PC-9 (cell line): ENCODE measurements at regions not wholly inside any gene's neighbourhood (a gene's known extent, or its start where the extent isn't known, plus 50 kb on each side); places are given as distances from the start of the nearest gene placed in this dataset.

ENCODE experiments used
- BruUV-seq: library from RNA; stranded (reverse); fragments of 400-500 nt; replicated peaks from 2 replicates; lab custom pipeline; 2021; lab: Mats Ljungman, UMichigan
- CTCF ChIA-PET: fragments of 300-600 bp; sonication (Branson Sonifier 250); formaldehyde crosslinking; loops from one replicate; lab custom pipeline; 2022; ENCODE audit warnings: antibody characterized with exemption; lab: Charles Lee
- POLR2A ChIA-PET: fragments of 300-600 bp; sonication (Branson Sonifier 250); formaldehyde crosslinking; loops from one replicate; lab custom pipeline; 2022; ENCODE audit warnings: antibody characterized with exemption; ENCODE audit not compliant: unreplicated experiment; lab: Charles Lee
- DNase-seq, 2 experiments: peaks; one replicate each; pipeline versions ENCODE4 v3.0.0 to v3.0.0-alpha.2; 2015 to 2022; ENCODE audit warnings: mixed read lengths in 1 of 2
- H2AFZ ChIP-seq: fragments of 200-600 bp; sonication (generic); 2 replicates; pipeline ENCODE4 v1.8.1; 2017; ENCODE audit warnings: antibody characterized with exemption
- H3F3A ChIP-seq: fragments of 200-600 bp; sonication (generic); 2 replicates; pipeline ENCODE4 v1.8.1; 2017; ENCODE audit warnings: antibody characterized with exemption, mild to moderate bottlenecking, low read depth; ENCODE audit not compliant: insufficient read depth
- H3K27ac ChIP-seq: fragments of 200-600 bp; sonication (generic); 2 replicates; pipeline ENCODE4 v1.6.1; 2016; ENCODE audit warnings: mixed run types
- H3K27me3 ChIP-seq: fragments of 200-600 bp; sonication (generic); 2 replicates; pipeline ENCODE4 v1.6.1; 2016; ENCODE audit warnings: low read depth, mixed run types; ENCODE audit not compliant: insufficient read depth
- H3K36me3 ChIP-seq: fragments of 200-600 bp; sonication (generic); 2 replicates; pipeline ENCODE4 v1.6.1; 2016; ENCODE audit warnings: low read depth, mixed run types
- H3K4me1 ChIP-seq: fragments of 200-600 bp; sonication (generic); replicated peaks from 2 replicates; pipeline ENCODE4 v1.6.1; 2016; ENCODE audit warnings: mixed run types; ENCODE audit not compliant: insufficient read depth
- H3K4me2 ChIP-seq: fragments of 200-600 bp; sonication (generic); 2 replicates; pipeline ENCODE4 v1.6.1; 2017; ENCODE audit warnings: mixed run types
- H3K4me3 ChIP-seq: fragments of 200-600 bp; sonication (generic); 2 replicates; pipeline ENCODE4 v1.6.1; 2016; ENCODE audit warnings: mixed run types
- H3K79me2 ChIP-seq: fragments of 200-600 bp; sonication (generic); 2 replicates; pipeline ENCODE4 v1.6.1; 2017; ENCODE audit warnings: low read depth, mixed run types
- H3K9me2 ChIP-seq: fragments of 200-600 bp; sonication (generic); 2 replicates; pipeline ENCODE4 v1.8.1; 2017; ENCODE audit warnings: mild to moderate bottlenecking; ENCODE audit not compliant: insufficient read depth
- H3K9me3 ChIP-seq: fragments of 200-600 bp; sonication (generic); 2 replicates; pipeline ENCODE4 v1.8.1; 2016; ENCODE audit warnings: low read depth; ENCODE audit not compliant: insufficient read depth
- H4K20me1 ChIP-seq: fragments of 200-600 bp; sonication (generic); 2 replicates; pipeline ENCODE4 v1.8.1; 2017; ENCODE audit not compliant: insufficient read depth
- EZH2 ChIP-seq: fragments of 200-600 bp; sonication (generic); IDR thresholded peaks from 2 replicates; pipeline ENCODE4 v1.8.0; 2017; ENCODE audit warnings: antibody characterized with exemption, low read depth
- intact Hi-C: fragments of 100-400 bp; cut with micrococcal nuclease; formaldehyde crosslinking; loops from one replicate; pipeline ENCODE4 v1.10.0; 2022; ENCODE audit not compliant: unreplicated experiment
- TF ChIP-seq, protein P1 (sequence below): fragments of 200-600 bp; sonication (generic); conservative IDR thresholded peaks from 2 replicates; pipeline ENCODE4 v1.6.1; 2017; ENCODE audit warnings: mixed run types, antibody characterized with exemption, mild to moderate bottlenecking, moderate library complexity

DNA sequence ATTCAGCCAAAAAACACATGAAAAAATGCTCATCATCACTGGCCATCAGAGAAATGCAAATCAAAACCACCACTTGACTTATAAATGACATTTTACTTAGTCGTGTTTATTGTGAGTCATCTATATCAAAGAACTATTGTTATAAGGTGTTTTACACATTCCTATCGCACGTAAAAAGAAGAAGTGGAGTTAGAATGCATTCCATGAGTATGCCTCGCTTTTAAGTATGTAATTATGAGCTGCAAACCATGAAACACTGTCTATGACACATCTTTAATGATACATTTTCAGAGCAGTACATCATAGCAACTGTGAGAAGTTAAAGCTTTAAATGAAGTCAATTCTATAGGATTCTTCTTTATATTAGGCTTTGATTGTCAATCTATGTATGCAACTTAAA is 614.3 kb upstream of the ADAMTS5 start:
- no peaks in the 10 kb centered on the region for H3K79me2 ChIP-seq
- ChIA-PET POLR2A (no interaction called here), CTCF (no interaction called here)
- H3K27me3 ChIP-seq = no peaks in the 10 kb centered on the region
- no peaks in the 10 kb centered on the region for H3K36me3 ChIP-seq
- H3K4me3 ChIP-seq = no peak overlapping the region
- H3K4me1 ChIP-seq = no peaks in the 10 kb centered on the region
- no peak overlapping the region for H2AFZ ChIP-seq
- no peak overlapping the region for H3K4me2 ChIP-seq
- no peak for TF ChIP-seq EZH2
- TF ChIP-seq, protein P1, sequence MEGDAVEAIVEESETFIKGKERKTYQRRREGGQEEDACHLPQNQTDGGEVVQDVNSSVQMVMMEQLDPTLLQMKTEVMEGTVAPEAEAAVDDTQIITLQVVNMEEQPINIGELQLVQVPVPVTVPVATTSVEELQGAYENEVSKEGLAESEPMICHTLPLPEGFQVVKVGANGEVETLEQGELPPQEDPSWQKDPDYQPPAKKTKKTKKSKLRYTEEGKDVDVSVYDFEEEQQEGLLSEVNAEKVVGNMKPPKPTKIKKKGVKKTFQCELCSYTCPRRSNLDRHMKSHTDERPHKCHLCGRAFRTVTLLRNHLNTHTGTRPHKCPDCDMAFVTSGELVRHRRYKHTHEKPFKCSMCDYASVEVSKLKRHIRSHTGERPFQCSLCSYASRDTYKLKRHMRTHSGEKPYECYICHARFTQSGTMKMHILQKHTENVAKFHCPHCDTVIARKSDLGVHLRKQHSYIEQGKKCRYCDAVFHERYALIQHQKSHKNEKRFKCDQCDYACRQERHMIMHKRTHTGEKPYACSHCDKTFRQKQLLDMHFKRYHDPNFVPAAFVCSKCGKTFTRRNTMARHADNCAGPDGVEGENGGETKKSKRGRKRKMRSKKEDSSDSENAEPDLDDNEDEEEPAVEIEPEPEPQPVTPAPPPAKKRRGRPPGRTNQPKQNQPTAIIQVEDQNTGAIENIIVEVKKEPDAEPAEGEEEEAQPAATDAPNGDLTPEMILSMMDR = no peak
- H3F3A ChIP-seq = no peaks in the 10 kb centered on the region
- DNase-seq = no peak
- no peaks in the 10 kb centered on the region for H3K9me3 ChIP-seq
- H4K20me1 ChIP-seq = no peaks in the 10 kb centered on the region
- no peak overlapping the region for H3K27ac ChIP-seq
- no TSS peak for BruUV-seq
- intact Hi-C loops = no loop called here
- H3K9me2 ChIP-seq = no peaks in the 10 kb centered on the region

DNA sequence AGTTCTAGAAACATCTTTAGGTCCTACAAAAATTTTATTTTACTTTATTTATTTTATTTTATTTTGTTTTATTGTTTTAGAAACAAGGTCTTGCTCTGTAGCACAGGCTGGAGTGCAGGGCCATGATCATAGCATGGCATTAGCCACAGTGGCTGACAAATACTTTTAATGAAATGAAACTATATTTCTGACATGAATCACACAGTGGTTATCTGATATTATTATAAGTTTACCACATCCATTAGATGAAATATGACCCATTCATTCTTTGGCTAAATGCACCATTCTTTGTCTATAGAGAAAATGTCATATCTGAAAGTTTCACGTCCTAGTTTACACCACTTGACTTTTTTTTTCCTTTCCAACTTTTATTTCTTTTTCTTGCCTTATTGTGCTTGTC is 613.4 kb upstream of the ADAMTS5 start:
- Histone ChIP-seq H3K9me3 (no peaks in the 10 kb centered on the region), H3K36me3 (no peaks in the 10 kb centered on the region), H3K4me3 (no peak overlapping the region), H3K4me2 (no peak overlapping the region), H3K27ac (no peak overlapping the region), H3K9me2 (no peaks in the 10 kb centered on the region), H3F3A (no peaks in the 10 kb centered on the region), H3K4me1 (no peaks in the 10 kb centered on the region), H4K20me1 (no peaks in the 10 kb centered on the region), H3K27me3 (no peaks in the 10 kb centered on the region), H2AFZ (no peak overlapping the region), H3K79me2 (no peaks in the 10 kb centered on the region)
- intact Hi-C loops = no loop called here
- no TSS peak for BruUV-seq
- ChIA-PET CTCF (no interaction called here), POLR2A (no interaction called here)
- no peak for TF ChIP-seq EZH2
- TF ChIP-seq, protein P1 = no peak
- DNase-seq = no peak

DNA sequence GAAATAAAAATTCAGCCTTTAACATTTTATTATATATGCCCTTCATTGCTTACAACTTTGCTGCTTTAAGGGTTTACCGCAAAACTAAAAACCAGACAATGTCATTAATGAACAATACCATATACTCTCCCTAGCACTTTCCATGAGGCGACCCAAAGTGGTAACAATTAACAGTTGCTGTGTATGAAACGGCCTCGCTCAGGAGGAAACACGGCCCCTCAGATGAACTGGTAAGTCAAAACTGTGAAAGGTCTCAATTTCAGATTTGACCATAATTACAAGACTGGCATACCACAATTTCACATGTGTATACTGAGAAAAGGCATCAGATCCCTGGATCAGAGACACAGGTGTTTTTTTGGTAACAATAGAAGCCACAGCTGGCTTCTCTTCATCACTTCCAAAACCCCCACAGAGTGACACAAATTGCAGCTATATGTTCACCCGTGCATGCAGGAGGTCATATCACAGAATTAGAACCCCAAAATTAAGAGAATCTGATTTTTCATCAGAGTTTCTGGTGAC is 611.9 kb upstream of the ADAMTS5 start:
- no peaks in the 10 kb centered on the region for H3K4me1 ChIP-seq
- no peak overlapping the region for H3K4me3 ChIP-seq
- H3K79me2 ChIP-seq = no peaks in the 10 kb centered on the region
- H3K36me3 ChIP-seq = no peaks in the 10 kb centered on the region
- CTCF ChIA-PET = no interaction called here
- TF ChIP-seq, protein P1 = no peak
- no peak for TF ChIP-seq EZH2
- H4K20me1 ChIP-seq = no peaks in the 10 kb centered on the region
- no peak overlapping the region for H3K4me2 ChIP-seq
- H3K9me3 ChIP-seq = no peaks in the 10 kb centered on the region
- H3K9me2 ChIP-seq = no peaks in the 10 kb centered on the region
- POLR2A ChIA-PET = no interaction called here
- no peak for DNase-seq
- no peaks in the 10 kb centered on the region for H3F3A ChIP-seq
- BruUV-seq = no TSS peak
- H3K27ac ChIP-seq = no peak overlapping the region
- H3K27me3 ChIP-seq = no peaks in the 10 kb centered on the region
- H2AFZ ChIP-seq = no peak overlapping the region
- intact Hi-C loops = no loop called here
